GM19324 (cell line): ENCODE measurements at regions not wholly inside any gene's neighbourhood (a gene's known extent, or its start where the extent isn't known, plus 50 kb on each side); places are given as distances from the start of the nearest gene placed in this dataset.
"Not testable (repeated sequence)": the region's sequence is repeated elsewhere in the genome, so short reads cannot be mapped to it uniquely, and the experiment has no call there.

Experiments
- ATAC-seq: cut with Tn5 transposase; IDR thresholded peaks from one replicate; pipeline ENCODE4 v1.9.1; 2021; ENCODE audit warnings: mild to moderate bottlenecking, moderate library complexity; ENCODE audit not compliant: unreplicated experiment, low FRiP score

DNA sequence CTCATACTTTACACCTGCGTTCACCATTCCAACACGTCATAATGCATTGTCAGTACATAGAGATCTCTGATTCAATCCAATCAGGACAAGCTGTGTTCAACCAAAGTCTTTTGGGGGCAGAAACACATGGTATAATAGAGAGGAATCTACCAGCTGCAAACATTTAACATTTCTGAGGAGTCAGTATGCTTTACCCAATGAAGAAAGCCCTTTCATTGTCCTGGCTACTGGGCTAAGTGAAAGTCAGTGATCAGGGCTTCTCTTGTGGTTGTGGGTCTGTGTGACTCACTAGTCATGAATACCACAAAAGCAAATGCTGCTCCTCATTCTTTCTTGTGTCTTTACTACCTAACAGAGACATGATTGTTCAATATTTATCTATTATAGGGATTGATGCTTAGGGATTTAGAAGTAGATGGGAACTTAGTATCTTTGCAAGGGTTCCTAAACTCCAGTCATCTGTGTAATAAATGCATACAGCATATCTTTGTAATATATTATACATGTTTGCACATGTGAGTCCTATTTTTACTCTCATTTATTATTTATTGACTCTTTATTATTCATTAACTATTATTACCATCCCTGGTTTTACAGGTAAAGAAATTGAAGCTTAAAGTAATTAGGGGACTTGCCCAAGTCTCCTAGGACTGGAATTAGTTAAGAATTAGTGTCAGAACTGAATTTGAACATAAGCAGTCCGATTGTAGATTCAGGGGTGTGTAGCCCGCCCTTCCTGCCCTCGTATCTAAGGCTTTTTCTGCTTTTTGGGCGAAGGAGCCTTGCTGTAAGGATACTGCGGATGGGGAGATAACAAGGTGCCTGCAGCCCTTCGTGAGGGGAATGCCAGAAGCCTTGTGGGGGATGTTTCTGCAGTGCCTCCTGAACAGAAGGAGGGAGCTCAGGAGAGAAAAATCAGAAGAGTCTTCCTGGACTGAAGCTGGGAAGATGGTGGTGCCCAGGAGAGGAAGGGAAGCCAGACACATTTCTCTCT lies 353.1 kb upstream of the BOD1L1 start:
- ATAC-seq, result peak; percentile 50

DNA sequence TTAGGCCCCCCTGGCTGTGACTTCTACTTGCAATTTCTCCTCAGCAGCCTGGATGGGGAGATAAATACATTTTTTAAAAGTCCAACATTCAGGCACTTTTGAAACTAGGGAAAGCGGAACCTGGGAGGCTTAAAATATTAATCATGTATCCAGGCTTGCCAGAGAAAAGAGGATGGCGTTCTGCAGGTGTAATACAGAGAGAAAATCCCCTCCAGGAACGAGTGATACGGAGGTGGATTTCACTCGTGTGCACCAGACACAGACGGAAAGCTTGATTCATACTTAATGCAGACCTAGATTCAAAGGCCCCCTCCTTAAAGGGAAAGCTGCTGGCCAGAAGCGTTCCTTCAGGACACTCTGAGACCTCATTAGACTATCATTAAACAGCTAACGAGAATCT lies 354.0 kb upstream of the BOD1L1 start:
- ATAC-seq, result no peak

DNA sequence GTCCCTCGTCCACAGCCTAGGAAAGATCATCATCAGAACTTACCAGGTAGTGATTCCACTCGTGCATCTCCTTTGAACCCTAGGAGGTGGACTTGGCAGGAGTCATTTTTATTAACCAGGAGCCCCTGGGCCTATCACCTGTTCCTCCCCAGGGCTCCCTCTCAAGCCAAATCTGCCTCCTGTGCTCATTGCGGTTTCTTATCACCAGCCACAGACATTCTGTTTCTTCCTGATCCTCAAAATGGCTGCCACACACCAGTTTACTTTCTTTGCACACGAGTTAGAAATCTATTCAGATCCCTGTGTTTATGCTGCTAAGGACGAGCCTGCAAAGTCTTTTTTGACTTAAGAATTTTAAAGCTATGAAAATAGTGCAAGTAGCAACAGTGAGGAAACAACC lies 354.5 kb upstream of the BOD1L1 start:
- ATAC-seq, result no peak

DNA sequence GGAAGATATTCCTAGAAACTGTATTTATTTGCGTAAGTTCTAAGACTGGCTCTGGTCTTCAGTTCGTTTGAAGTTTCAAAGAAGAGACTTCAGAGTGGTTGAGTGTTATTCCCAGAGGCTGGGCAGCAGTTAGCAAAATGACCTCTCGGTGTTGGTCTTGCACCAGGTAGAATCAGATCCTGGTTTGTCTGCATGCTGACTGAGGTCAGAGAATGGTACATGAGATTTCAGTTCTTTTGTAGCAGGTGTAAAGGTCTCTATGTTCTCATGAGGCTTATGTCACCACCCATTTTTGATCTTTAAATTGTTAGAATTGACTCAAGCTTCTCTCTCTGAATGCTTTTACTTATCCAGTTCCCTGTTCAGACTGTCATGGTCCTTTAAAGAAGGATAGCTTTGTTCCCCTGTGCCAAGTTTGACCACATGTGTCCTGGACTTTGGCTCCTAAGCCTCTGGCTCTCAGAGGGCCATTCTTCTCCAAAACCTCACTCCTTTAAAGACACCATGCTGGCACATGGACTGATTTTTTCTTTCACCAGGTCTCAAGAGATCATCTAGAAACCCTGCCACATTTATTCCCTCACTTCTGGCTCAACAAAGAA lies 355.8 kb upstream of the BOD1L1 start:
- ATAC-seq, result no peak

DNA sequence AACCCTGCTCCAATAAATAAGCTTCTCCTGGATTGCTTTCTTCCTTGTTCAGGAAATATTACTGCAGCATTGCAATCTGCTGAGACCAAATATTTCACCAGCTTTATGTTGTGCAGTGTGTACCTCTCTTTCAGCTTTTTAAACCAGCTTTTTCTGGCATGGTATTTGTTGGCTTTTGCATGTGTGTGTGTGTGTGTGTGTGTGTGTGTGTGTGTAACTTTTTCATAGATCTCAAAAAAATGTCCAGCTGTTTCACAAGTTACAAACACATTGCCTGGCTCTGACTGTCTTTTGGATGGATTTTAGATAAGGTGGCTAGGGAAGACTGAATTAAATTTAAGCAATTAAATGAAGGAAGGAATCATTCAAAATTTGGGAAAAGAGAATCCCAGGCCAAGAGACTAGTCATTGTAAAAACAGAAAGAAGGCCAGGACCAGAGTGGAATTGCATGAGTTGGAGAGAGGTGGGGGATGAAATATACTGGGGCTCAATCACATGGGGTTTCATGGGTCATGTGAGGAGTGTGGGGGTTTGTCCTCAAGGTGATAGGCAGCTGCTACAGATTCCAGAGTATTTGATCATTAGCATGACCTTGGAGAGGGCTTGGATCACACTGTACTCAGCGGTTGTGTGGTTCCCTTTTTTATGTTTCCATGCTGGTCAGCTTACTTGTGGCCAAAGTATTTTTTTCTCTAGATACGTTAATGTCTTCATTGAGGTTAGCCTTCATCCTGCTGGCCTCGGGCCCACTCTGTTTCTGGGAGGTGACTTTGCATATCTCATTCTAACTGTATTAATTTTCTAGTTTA lies 357.7 kb upstream of the BOD1L1 start:
- no peak for ATAC-seq

DNA sequence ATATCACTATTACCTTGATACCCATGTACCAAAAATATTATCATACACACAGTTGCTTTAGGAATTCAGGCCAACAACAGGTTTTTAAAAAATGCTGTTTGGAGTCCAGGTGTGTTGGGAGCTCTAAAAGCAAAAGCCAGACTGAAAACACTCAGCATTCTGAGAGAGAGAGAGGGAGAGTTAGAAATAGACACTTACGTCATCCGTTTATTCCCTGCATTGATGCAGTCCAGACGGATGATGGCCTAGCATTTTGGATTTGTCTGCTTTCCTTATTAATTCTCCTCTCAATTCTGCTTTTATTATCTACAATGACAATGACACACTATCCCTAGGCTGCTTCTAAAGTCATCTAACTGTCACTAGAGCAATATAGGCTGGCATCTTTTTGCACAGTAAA lies 358.3 kb upstream of the BOD1L1 start:
- ATAC-seq, result no peak

DNA sequence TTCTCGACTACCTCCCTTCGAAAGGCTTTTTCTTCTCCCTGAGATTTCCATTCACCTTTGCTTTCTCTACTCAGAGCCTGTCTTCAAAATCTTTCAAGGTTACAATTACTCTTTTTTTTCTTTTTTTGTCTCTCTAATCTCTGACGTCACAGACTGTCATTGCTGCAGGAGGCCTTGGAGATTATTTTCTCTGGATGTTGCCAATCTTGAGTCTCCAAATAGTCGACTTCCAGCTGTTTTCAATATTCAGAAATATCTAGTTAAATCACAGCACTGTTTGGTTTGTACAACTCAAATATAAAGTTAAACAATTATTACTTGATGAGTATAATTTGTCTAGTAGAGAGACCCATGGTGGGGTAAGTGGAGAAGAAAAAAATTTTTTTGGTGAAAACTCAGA lies 359.0 kb upstream of the BOD1L1 start:
- ATAC-seq, result no peak

DNA sequence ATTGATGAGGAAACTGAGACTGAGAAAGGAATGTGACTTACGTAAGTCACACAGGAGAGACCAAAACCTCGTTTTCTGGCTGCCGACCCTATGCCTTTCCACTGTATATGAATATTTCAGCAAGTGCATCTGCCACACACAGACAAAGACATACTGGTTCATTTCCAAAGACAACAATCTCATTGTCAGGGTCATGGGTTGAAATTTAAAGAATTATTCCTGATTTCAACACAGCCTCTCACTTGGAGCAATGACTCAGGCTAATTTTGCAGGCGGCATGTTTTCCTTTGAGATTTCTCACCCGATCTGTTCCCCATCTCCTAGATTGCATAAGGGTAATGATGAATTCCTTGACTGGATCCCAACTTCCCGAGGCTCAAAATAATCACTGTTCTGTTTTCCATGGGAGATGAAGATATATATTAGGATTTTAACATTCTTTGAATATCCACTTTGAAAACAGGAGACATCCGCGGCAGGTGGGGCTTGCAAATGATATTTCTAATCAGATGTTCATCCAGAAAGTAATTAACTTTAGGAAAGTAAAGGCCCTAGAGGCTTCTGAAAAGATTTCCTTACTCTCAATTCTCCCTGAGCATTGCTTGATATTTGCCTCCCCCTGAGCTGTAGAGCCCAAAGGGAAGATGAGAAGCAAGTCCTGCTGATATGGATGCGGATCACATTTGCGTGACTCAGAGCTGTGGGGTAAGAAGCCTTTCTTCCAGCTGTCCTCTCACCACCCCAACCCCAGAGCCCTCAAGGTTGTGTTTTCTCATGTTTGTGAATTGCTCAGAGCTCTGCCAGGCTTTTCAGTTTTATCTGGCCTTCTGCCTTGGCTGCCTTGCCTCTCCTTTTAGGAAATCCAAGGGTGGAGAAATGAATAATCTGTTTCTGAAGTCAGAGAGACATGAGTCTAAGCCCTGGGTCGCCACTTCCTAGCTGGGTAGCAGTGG lies 361.1 kb upstream of the BOD1L1 start:
- no peak for ATAC-seq

DNA sequence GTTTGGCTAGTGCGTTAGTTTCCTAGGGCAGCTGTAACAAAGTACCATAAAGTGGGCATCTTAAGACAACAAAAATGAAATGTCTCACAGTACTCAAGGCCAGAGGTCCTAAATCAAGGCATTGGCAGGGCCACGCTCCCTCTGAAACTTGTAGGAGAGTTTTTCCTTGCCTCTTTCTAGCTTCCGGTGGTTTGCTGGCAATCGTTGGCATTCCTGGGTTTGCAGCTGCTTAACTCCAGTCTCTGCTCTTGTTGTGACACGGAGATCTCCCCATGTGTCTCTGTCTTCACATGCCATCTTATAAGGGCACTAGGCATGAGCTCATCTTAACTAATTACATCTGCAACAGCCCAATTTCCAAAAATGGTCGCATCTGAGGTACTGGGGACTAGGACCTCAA lies 362.0 kb upstream of the BOD1L1 start:
- no peak for ATAC-seq

DNA sequence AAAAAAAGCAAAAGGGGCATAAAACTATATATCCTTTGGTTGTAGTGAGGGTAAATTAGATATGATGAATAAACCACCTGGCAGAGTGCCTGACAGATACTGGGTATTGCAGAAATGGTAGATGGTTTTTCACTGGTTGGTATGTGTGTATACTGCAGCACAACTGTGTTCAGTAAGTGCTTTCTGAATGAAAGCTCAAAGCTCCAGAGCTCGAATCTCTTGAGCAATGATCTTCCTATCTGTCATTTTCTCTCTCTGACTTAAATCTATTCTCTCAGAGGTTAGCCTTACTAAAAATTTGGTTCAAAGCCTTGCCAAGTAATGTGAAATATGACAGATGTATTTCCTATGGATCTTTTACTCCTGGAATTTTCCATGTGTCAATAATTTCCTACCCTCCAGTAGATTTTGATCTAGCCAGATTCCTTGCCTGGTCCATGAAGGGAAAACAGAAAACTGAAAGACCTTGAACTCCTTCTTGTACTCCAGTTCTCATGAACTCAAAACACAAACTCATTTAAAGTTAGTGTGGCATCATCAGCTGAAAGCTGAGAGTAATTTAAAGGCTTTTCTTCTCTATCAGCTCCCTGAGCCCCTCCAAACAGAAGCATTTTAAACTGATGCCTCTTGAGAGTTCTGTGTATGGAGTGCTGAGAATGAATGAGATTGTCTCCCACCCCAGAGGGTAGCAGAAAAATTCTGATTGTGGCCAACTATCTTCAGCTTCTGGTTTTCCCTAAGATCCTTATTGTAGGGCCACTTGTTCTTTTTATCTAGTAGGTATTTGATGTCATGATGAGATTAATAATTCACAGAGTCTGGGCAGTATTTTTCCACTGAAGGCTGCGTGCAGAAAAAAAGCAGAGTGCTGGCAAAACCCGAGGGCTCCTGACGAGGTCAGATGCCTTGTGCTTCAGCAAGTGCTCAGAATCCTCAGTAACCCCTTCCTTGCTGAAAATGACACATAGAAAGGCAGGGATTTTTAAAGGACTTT lies 363.4 kb upstream of the BOD1L1 start:
- no peak for ATAC-seq

DNA sequence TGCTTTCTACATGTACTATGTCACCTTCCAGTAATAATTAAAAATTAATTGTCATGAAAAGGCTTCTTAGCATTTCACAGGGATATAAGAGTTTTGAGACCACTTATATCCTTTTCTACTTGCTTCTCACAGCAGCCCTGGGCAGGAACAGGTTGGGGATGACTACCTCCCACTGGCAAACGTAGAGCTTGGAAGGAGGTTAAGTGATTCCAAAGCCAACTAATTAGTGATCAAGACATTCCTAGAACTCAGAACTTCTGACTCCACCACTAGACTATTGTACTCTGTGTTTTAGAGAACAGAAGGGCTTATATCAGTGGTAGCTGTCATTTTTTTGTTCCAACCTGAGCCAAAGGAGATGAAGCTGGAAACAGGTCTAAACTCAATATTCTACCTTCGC lies 364.5 kb upstream of the BOD1L1 start:
- no peak for ATAC-seq

DNA sequence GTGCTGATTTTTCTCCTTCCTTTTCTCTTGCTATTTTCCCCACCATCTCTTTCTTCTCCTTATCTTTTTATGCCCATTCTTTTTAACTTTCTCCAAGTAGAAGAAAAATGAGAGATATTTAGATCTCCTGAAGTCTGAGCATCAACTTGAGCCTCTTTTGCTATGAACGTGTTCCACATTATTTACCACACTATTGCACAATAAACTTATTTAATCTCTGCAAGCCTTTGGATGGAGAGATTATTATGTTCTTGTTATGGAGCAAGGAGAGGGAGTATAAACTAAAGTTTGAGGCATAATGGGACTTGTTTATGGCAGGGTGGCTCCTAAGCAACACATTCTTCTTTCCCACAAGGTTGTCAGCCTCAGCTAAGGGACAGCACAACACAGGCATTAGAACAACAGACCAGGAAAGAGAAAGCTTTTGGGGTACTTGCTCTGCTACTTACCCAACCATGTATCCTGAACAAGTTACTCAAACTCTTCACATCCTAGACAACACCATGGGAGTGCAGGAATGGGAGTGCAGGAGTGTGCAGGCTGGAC lies 365.5 kb upstream of the BOD1L1 start:
- no peak for ATAC-seq

DNA sequence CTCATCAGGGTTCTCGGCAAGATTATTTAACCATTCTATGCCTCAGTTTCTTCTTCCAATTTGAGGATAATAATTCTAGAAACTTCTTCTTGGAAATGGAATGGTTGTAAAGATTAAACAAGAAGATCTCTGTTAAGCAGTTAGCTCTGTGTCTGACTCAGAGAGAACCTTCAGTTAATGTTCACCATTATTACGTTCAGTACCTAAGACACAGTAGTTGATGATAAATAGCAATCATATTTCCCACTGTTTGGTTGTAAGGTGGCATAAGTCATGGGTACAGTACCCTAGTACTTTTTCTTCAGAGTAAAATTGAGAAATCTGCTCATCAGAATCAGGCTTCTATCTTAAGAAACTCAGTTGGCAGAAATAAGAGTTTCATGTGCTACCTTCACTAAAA lies 366.5 kb upstream of the BOD1L1 start:
- ATAC-seq, result no peak

DNA sequence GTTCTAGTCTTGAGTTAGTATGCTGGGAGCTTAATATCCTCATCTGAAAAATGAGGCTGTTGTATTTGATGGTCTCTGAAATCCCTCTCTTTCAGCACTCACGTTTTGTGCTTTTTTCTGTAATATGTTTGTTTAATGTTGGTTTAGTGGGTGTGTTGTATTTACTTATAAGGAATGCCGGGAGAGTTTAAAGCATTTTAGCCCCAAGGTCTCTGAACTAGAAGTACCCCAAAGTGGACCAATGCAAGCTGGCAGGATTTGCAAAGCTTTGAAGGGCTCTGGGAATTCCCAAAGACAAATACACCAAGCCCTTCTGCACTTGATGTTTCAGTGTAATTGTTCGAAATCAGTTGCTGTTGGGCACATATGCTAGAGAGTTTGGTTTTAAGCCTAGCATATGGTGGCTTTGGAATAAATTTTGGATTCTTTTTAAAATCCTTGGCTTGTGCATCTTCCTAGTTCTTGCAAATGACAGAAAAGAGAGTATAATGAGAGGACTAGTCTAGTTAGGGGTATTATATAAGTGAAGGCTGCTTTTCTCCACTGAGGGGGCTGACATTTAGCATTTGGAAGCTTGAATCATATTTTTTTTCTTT lies 371.4 kb upstream of the BOD1L1 start:
- no peak for ATAC-seq

DNA sequence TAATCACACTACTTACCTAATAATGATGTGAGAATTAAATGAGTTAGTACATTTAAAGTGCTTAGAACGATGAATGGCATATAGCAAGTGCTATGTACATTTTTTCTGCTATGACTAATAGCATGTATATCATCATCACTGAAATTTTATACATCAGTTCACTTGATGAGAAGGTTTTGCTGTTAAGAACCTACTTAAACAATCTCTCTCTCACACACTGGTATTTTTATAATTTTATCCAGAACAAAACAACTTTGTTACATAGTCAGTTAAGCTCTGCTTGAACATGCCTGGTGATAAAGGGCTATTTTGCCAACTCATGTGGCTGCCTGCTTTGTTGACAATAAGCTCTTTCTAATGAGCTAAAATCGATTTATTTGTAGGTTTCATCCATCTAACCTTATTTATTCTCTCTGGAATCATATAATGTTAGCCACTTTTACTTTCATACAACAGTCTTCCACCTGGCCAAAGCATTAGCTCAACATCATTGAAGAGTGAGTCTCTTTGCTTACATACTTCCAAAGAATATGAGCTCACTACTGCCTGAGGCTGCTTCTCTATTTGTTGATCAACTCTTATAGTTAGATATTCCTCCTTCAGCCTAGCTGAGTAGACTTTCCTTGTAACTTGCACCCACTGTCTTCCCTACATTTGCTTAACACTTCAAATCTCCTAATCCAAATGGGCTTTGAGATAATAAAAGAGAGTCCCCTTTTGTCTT lies 372.7 kb upstream of the BOD1L1 start:
- no peak for ATAC-seq

DNA sequence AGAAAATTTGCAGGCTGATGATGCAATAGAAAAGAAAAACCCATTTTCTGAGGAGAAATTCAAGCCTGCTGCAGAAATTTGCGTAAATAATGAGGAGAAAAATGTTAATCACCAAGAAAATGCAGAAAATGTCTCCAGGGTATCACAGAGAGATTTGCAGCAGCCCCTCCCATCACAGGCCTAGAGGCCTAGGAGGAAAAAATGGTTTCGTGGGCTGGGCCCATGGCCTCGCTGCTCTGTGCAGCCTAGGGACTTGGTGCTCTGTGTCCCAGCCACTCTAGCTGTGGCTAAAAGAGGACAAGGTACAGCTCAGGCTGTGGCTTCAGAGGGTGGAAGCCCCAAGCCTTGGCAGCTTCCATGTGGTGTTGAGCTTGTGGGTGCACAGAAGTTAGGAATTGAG lies 374.8 kb upstream of the BOD1L1 start:
- ATAC-seq, result not testable (repeated sequence)

DNA sequence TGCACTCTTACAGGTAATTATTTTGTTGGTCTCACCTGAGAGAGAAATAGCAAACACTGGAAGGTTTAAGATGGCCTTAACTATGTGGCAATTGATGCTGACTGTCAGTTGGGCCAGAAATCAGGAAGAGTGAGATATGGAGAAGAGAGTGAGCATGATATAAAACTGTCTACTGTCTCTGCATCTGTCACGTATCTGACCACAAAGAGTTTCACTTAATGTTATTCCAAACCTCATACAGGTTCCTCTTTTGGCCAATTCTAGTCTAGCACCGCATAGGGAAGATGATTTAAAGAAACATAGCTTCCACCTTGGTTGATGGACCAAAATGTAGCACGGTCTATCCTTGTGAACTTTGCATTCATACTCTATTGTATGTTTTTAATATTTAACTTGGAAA lies 381.0 kb upstream of the BOD1L1 start:
- no peak for ATAC-seq
